ENCODE measurements at regions not wholly inside any gene's neighbourhood (a gene's known extent, or its start where the extent isn't known, plus 50 kb on each side); places are given as distances from the start of the nearest gene placed in this dataset.

DNA sequence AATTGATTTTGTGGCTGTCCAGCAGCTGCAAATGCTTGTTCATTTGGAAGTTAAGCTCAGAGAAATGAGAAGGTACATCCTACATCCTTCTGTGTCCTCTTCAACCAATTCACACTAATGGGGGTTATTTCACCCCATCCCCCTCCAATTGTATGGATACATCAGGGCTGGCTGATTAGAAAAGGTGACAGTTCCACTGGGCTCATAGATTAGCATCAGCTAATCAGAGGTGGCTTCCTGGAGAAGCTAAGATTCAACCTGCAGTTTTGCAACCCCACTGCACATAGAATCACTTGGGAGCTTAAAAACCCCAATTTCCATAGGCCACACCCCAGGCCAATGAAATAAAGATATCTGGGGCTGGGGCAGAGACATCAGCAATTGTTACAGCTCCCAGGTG, 217.7 kb upstream of the TLE3 start:
- DNase-seq, result no peak

DNA sequence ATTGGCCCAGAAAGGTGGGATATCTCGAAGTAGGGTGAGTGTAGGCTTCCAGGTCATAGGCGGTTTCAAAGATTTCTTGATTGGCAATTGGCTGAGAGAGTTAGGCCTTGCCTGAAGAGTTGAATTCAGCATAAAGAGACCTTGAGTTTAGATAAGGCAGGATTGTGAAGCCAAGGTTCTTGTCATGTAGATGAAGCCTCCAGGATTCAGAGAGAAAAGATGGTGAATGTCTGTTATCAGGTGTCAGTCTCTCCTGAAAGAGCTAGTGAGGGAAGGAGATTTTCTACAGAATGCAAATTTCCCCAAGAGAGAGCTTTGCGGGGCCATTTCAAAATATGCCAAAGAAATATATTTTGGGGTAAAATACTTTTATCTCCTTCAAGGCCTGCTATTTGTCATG, 217.0 kb upstream of the TLE3 start:
- no peak for DNase-seq

DNA sequence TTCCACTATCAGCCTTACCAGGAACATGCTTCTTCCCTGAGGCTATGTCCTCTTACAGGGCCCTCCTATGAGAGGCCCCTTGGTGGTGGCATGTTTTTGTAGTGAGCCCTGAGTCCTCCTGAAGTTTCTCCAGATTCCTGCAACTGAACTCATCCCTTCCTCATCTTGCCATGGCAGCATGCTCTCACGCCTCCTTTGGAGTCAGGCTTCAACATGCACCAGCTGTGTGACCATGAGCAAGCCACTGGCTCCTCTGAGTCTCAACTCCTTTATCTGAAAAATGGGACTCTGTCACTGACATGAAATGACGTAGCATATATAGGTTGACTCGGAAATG, 216.3 kb upstream of the TLE3 start:
- DNase-seq, result no peak

DNA sequence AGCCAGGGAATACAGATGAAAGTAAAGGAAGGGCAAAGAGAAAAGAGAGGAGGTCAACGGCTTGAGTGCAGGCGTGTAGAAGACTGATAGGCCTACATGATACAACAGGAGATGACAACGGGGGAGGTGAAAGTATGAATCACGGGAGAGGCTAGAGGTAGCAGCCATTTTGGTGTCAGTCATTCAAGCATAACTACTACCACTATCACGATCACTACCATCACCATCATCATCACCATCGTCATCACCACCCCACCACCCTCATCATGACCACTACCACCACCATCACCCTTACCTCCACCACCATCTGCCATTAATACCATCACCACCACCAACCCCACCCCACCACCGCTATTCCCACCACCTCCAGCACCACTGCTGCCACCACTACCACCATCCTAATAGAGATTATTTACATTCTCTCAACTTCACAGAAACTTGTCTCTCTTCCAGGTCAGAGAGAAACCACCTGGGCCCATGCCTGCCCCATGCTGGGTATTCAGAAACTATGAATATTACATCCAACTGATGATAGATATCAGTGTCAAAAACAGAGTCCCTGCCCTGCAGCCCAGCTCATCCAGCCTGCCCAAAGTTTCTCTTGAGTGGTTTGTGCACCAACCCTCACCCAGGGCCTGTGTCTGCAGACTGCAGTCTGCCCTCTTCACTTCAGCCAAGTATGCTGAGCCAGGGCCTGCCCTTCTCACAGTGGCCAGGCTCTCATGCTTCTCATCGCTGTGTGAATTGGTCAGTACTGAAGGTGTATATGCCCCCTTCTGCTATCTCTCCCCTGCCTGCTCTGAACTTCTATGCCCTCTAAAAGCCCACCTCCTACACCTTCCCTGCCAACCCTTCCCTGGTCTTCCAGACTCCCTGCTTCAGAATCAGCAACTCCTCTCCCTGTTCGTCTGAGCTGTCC, 215.6 kb upstream of the TLE3 start:
- DNase-seq, result no peak

DNA sequence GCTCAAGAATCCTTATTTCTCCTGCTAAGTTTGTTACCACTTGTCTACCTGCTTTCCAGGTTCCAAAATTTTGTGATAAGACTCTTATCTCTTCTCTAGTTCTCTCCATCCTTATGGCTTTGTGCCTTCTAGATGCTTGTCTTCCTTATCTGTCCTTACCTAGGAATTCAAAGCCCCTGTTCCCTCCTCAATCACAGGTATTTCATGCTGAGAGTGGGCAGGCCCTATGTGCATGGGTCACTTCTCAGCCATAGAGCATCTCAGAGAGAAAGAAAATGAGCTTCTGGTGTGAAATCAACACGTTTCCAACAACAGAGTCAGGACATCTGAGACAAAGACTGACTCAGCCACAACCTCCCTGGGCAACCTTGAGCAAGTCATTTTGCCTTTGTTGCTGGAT, 214.1 kb upstream of the TLE3 start:
- no peak for DNase-seq

DNA sequence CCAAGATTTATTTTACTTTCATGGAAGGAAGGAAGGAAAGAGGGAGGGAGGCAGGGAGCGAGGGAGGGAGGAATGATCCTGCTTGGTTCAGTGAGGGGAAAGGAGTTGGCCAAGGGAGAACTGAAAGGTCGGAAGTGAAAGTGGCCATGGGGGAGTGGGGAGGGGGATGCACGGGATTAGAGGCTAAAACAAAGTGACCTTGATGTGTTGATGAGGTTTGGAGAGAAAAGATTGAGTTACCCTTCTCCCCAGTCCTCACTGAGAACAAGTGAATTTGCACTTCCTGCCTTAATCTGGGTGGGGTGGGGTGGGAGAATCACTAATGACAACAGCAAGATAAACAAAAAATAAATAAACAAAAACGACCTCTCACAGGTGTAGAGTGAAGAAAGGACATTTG, 212.0 kb upstream of the TLE3 start:
- no peak for DNase-seq

DNA sequence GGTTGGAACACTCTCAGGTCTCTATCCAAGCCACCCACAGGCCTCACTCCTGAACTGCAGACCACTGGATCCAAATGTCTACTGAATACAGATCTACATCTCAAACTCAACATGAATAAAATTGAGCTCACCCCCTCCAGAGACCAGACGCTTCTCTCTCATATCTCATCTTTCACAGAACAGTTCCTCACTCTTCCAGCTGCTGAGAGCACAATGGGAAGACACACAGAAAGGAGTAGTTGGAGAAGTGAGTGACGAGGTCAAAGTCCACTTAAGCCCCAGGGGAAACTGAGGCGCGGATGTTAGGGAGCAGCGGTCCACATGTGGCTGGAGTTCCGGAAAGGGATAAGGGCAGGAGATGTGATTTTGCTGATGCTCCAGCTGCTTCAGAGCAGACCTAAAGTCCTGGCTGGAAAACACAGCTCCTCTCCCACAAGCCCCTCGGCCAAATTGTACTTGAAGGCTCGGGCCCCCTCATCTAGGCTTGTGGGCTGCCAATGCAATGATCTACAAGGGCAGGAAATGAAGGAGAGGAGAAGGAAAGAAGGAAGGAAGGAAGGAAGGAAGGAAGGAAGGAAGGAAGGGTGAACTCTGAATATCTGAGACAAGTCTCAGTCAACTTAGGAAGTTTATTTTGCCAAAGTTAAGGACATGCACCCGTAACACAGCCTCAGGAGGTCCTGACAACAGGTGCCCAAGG, 211.2 kb upstream of the TLE3 start:
- DNase-seq, result no peak

DNA sequence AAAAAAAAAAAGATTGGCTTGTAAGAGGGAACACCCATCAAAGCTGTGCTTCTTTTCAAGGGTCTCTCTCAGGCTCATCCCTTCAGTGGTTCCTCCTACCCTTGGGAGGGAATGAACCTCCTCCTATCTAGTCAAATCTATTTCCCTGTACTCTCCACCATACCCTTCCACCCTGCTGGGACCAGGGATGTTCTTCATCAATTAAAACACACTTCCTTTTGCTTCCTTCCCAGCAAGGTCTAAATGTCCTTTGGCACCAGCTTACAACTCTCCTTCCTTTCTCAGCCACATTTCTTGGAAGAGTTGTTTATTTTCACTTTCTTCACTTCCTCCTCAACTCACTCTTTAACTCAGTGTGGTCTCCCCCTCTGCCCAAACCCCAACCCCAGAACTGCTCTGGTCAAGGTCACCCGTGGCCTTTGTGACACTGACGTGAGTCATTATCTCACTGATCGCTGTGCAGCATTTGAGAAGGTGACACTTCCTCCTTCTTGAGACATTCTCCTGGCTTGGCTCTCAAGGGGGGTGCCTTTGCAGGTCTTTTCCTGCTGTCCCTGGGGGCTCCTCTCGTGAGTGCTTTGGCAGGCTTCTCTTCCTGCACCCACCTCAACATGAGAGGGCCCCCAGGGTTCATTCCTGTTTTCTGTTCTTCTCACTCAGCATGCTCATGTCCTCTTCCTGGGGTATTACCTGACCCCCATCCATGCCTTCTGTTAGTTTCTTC, 210.5 kb upstream of the TLE3 start:
- DNase-seq, result no peak

DNA sequence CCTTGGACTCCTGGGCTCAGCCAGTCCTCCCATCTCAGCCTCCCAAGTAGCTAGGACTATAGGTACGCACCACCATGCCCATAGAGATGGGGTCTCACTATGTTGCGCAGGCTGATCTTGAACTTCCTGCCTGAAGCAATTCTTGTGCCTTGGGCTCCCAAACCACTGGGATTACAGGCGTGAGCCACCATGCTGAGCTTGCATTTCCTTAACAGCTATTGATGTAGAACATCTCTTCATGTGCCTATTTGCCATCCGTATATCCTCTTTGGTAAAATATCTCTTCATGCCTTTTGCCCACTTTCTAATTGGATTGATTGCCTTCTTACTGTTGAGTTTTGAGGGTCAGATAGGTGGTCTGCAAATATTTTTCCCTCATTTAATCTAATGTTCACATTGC, 208.9 kb upstream of the TLE3 start:
- no peak for DNase-seq

DNA sequence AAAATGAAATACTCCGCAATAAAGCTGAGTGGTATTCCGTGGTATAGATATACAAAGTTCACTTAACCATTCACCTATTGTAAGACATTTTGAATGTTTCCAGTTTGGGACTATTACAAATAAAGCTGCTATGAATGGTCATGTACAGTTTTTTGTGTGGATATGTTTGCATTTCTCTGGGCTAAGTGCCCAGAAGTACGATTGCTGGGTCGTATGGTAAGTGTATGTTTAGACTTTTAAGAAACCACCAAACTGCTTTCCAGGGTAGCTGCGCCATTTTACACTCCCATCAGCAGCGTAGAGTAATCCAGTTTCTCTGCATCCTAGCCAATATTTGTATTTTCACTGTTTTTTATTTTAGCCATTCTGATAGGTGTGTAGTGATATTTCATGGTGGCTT, 208.4 kb upstream of the TLE3 start:
- DNase-seq, result no peak

DNA sequence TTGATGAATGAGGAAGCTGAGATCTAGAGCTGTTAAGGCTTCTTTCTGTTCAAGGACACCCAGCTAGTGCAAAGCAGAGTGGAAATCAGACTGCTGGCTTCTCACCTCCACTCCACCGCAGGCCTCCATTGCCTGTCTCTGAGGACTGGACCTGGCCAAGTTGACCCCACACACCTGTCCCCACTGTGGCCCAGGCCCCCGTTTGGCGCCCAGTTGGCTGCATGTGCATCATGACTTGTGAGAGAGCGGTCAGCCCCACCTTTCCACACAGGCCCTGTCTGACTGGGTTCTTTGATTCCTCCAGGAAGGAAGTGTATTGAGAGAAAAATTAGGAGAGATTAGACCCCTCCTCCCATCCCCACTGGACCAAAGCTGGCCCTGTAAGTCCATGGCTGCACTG, 206.3 kb upstream of the TLE3 start:
- DNase-seq, result no peak

DNA sequence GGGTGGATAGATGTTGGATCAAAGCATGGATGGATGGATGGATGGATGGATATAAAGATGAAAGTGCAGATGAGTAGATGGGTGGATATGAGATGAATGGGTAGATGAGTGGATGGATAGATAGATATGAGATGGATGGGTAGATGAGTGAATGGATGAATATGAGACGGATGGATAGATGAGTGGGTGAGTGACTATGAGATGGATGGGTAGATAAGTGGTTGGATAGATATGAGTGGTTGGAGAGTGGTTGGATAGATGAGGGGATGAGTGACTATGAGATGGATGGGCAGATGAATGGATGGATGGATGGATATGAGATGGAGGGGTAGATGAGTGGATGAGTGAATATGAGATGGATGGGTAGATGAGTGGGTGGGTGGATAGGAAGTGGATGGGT, 204.6 kb upstream of the TLE3 start:
- no peak for DNase-seq

DNA sequence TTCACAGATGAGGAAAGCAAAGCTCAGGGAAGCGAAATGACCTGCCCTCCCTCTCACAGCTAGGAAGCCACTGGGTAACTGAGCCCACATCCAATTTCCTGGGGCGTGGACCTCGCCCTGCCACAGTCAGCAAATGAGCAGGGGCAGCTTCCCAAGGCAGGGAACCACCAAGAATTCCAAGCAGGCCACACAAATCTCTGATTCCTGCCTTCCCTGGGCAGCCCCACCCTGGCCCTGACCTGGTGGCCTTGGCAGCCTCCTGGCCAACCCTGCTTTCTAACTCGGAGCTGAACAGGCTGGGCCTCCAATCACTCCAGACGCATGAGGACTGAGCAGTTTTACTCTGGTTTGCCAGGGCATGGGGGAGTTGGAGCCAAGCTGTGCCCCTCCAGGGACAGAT, 203.7 kb upstream of the TLE3 start:
- DNase-seq, result no peak

DNA sequence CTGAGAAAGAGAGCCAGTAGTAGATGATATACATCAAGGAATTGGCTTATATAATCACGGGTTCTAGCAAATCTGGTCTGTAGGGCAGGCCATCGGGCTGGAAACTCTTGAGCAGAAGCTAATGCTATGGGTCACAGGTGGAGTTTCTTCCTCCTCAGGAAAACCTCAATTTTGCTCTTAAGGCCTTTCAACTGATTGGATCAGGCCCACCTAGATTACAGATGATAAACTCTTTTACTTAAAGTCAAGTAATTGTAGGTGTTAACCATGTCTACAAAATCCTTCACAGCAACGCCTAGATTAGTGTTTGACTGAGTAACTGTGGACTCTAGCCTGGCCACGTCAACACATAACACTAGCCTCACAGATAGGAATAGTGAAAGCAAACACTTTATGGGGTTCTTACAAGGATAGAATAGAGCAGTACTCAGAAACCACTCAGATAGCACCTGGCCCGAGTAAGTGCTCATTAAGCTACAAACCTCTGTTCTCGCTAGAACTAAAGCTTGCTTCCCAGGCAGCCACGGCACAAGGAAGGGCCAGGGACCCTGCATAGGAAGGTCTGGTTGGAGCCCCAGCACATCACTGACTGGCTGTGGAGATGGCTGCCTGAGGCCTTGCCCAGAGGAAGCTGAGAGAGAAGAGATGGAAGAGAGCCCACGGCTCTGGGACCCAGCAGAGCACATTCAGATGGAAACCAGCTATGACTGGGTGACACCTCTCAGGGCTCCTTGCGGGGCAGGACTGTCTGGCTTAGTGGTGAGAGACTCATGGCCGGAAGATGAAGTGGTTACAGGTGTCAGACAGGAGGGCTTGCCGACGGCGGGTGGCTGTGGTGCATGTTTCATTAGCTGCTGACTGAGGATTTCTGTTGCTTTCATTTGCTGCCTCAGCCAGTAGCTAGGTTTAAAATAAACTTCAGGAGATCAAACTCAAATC, 202.5 kb upstream of the TLE3 start:
- DNase-seq, result no peak

DNA sequence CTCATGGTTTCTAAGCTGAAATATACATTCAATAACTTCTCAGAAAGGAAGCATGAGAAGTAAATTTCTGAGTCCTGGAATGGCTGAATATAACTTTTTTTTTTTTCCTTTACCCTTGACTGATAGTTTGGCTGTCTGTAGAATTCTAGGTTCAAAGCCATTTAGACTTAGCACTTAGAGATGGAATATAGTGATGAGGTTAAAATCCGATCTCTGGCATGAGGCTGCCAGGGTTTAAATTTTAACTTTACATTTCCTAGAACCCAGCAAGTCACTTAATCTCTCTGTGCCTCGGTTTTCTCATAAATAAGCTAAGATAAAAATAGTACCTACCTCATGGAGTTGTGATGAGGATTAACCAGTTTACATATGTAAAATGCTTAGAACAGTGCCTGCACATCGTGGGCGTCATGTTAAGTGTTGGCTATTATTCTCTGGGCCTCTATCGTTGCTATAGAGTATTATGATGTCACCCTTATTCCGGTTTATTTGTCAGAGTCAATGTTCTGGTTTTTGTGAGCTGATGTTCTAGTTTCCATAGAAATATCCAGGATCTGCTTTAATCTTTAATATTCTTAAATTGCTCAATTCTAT, 199.8 kb upstream of the TLE3 start:
- DNase-seq, result no peak

DNA sequence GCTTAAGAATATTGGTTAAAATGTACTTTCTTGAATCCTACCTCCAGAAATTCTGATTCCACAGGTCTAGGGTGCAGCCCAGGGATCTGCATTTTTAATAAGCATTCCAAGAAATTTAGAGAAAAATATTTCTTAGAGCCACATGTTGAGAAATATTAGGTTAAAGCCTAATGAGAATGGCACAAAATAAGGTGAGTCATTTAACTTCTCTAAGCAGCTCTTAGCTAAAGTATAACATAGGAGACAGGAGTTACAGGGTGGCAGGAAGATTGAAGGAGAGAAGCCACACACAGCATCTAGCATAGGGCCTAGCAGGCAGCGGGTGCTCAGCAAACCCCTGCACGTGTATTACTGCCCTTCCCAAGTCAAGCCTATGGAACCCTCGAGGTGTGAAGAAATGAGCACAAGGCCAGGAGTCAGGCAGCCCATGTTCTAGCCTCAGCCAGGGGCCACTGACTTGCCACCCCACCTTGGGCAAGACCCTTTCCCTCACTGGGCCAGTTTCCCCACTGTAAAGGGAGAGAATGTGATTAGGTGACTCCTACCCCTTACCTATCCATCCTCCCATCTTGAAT, 197.1 kb upstream of the TLE3 start:
- DNase-seq, result no peak

DNA sequence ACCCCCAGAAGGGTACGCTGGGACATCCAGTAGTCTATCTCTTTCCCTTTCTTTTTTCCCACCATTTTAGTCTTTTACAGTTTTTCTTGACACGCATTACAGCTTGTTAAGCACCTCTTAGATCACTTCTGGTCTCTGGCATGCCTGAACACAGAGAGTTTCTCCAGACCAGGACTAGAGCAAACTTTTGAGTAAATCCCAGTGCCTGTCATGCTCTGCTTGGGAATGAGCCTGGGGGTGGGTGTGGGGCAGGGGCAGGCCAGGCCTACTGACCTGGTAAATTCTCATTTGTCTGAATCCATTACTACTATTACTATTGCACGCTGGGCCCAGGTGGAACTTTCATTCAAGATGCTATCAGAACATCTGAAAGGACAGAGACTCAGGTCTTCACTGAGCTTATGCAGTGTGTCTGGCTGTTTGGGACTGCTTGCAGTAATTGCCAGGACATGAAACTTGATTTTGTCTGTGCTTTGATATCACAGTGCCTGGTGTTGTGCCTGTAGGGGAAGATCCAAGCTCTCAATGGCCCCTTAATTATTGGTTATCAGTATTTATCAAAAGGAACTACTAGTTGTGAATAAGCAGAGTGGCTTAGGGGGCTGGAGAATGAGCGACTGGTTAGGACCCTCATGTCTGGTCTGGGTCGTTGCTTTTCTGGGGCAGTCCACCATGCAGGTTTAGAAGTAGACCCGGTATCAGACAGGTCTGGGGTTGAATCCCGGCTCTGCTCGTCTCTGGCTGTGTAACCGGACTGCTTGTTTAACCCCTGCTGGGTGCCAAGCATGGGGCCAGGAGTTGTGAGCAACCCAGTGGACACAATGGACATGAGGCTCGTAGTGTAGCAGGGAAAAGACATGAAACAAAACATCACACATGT, 196.1 kb upstream of the TLE3 start:
- no peak for DNase-seq

DNA sequence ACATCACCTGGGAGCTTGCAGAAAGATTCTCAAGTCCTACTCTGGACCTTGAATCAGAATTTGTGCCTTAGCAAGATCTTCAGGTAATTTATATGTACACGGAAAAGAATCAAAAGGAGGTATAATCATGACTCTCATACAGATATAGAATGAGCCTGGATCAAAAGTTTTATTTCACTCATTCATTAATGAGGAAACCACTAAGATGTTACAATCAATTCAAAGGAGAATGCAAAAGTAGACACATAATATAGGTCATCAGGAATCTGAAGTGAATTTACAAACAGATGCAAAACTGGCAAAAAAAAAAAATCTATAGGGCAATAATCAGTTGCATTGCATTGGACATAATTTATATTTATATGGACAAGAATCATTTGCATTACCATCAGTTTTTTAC, 195.4 kb upstream of the TLE3 start:
- DNase-seq, result no peak

DNA sequence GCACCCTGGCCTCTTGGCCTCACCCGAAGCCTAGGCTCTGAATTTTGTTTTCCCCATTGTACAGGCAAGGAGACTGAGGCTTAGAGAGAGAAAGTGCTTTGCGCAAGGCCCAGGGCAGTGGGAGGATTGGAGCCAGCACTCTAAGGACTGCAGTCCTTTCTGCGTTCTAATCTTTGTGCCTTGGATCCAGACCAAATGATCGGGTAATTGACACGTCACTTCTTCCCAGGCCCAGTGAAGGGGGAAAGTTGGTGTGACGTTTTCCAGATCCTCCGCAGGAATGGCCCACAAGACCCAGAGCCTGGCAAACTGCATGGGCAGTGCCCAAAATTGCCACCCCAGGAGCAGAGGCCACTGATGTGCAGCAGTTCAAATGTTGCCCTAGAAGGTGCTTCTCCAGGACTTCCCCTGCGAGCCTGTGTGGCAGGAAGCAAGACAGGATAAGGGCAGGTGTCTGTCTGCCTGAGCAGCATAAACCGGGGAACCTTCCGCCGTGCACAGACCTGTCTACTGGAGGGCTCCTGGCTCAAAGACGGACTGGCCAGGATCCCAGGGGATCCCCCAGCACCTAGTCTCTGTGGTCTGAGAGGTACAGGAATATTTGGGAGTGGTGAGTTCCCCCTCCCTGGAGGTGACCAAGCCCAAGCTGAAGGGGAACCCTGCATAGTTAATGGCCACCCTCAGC, 194.5 kb upstream of the TLE3 start:
- no peak for DNase-seq

DNA sequence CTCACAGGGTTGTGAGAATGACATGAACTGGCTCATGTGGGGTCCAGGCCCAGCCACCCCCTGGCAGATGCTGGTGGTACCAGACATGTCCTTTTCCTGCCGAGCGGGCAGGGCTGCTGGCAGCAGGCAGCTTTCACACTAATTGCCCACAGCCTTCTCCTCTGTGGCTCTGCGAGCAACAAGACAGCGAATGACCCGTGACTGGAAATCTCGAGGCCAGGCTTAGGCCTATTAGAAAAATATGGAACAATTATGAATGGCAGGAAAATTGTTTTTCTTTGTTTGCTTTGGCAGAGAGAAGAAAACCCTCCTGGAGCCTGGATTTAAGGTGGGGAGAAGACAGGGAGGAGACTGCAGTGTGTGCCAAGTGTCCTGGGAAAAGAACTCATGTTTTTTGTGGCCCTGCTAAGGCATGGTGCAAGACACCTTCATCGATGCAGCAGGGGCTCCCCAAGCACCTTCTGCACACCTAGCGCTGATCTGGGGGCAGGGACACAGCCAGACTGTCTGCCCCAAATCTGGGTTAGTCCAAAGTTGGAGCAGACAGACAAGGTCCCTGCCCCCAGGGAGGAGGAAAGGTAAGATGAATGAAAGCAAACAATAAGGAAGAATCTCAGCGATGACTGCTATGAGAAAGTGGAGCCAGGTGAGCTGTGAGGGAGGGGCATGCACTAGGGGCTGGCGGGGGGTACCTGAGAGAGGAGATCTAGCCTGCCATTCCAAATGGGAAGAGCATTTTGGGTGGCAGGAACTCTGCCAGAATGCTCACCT, 193.8 kb upstream of the TLE3 start:
- DNase-seq, result no peak
